GM12878 (cell line): ENCODE measurements at regions not wholly inside any gene's neighbourhood (a gene's known extent, or its start where the extent isn't known, plus 50 kb on each side); places are given as distances from the start of the nearest gene placed in this dataset.

Experiments
- ATAC-seq: fragments of 200-7000 bp; cut with Tn5 transposase; 3 replicates; pipeline ENCODE4 v1.9.1; 2020; ENCODE audit warnings: mild to moderate bottlenecking, moderate library complexity
- BruUV-seq: library from RNA; stranded (reverse); fragments of 400-500 nt; replicated peaks from 2 replicates; lab custom pipeline; 2021; lab: Mats Ljungman, UMichigan
- CTCF ChIA-PET: fragments of 300-600 bp; sonication (Branson Sonifier 250); formaldehyde crosslinking; extraction: SDS; loops from one replicate; lab custom pipeline; 2021; ENCODE audit warnings: inconsistent platforms; lab: Yijun Ruan, JAX
- POLR2A ChIA-PET: fragments of 350-600 bp; formaldehyde crosslinking; extraction: SDS; loops from one replicate; lab custom pipeline; 2021; ENCODE audit warnings: inconsistent platforms; lab: Charles Lee
- RAD21 ChIA-PET: fragments of 300-600 bp; sonication (Branson Sonifier 250); formaldehyde crosslinking; loops from one replicate; lab custom pipeline; 2023; ENCODE audit warnings: antibody characterized with exemption; ENCODE audit not compliant: unreplicated experiment; lab: Charles Lee
- SMC1A ChIA-PET: fragments of 300-600 bp; sonication (Branson Sonifier 250); formaldehyde crosslinking; loops from one replicate; lab custom pipeline; 2023; ENCODE audit not compliant: unreplicated experiment, uncharacterized antibody; lab: Charles Lee
- DNase-seq: peaks from one replicate; pipeline ENCODE4 v3.0.0-alpha.2; 2011; ENCODE audit warnings: low read depth, low spot score
- FAIRE-seq: peaks from 3 replicates; lab custom pipeline; 2011; peaks lifted over from hg19 to GRCh38; lab: Jason Lieb, UNC
- H2AFZ ChIP-seq: 2 replicates; pipeline ENCODE4 v1.6.0; 2011; ENCODE audit warnings: low read depth, low read length, control low read depth; ENCODE audit not compliant: control insufficient read depth
- H3K27ac ChIP-seq: 2 replicates; pipeline ENCODE4 v1.5.1; 2011; ENCODE audit warnings: control low read depth; ENCODE audit not compliant: control insufficient read depth, insufficient read depth
- H3K27me3 ChIP-seq, 2 experiments: replicated peaks in 1 of 2; 2 replicates each; pipeline versions ENCODE4 v1.6.0 to v1.6.1; 2011; ENCODE audit warnings: low read length in 1 of 2; ENCODE audit not compliant: control insufficient read depth in 2 of 2, insufficient read depth in 2 of 2
- H3K36me3 ChIP-seq, 2 experiments: 2 replicates each; pipeline ENCODE4 v1.5.1; 2011; ENCODE audit warnings: low read length in 1 of 2; ENCODE audit not compliant: control insufficient read depth in 2 of 2, insufficient read depth in 2 of 2
- H3K4me1 ChIP-seq: 2 replicates; pipeline ENCODE4 v1.6.1; 2011; ENCODE audit warnings: mild to moderate bottlenecking, low read length, moderate library complexity, mixed read lengths; ENCODE audit not compliant: control insufficient read depth, insufficient read depth
- H3K4me2 ChIP-seq: 2 replicates; pipeline ENCODE4 v1.6.0; 2011; ENCODE audit warnings: control low read depth; ENCODE audit not compliant: control insufficient read depth, insufficient read depth
- H3K4me3 ChIP-seq: fragments of 200-600 bp; sonication (generic); 2 replicates; pipeline ENCODE4 v1.5.1; 2016
- H3K79me2 ChIP-seq: 2 replicates; pipeline ENCODE4 v1.6.0; 2011; ENCODE audit warnings: low read length; ENCODE audit not compliant: control insufficient read depth, insufficient read depth
- H3K9ac ChIP-seq: 2 replicates; pipeline ENCODE4 v1.8.0; 2011; ENCODE audit warnings: low read length, control low read depth, mixed read lengths; ENCODE audit not compliant: control insufficient read depth, insufficient read depth
- H3K9me3 ChIP-seq: replicated peaks from 3 replicates; pipeline ENCODE4 v1.5.1; 2011; ENCODE audit warnings: mild to moderate bottlenecking, low read length; ENCODE audit not compliant: control insufficient read depth, insufficient read depth
- H4K20me1 ChIP-seq: 2 replicates; pipeline ENCODE4 v1.6.0; 2011; ENCODE audit not compliant: control insufficient read depth, insufficient read depth
- GABPA ChIP-seq: IDR thresholded peaks from 2 replicates; pipeline ENCODE4 v1.6.1; 2014; ENCODE audit warnings: antibody characterized with exemption, low read depth, mild to moderate bottlenecking, inconsistent platforms
- MLLT1 ChIP-seq: fragments of 450-650 bp; IDR thresholded peaks from 2 replicates; pipeline ENCODE4 v1.6.1; 2016; ENCODE audit warnings: mild to moderate bottlenecking
- NFXL1 ChIP-seq: fragments of 450-650 bp; IDR thresholded peaks from 2 replicates; pipeline ENCODE4 v1.6.1; 2017; ENCODE audit warnings: antibody characterized with exemption, mild to moderate bottlenecking, borderline replicate concordance
- NR2C2 ChIP-seq: IDR thresholded peaks from 2 replicates; pipeline ENCODE4 v1.6.1; 2011; ENCODE audit warnings: borderline replicate concordance, low read depth; ENCODE audit not compliant: control insufficient read depth, insufficient read length
- SIN3A ChIP-seq: IDR thresholded peaks from 2 replicates; pipeline ENCODE4 v1.6.1; 2012; ENCODE audit warnings: low read depth, low read length, improper control_type of control experiment
- STAT3 ChIP-seq: IDR thresholded peaks from 2 replicates; pipeline ENCODE4 v1.6.1; 2011; ENCODE audit warnings: low read depth, low read length, improper control_type of control experiment
- ZNF217 ChIP-seq: fragments of 450-650 bp; IDR thresholded peaks from 2 replicates; pipeline ENCODE4 v1.6.1; 2017; ENCODE audit warnings: antibody characterized with exemption, mild to moderate bottlenecking
- WGBS: methylation state at CpG from one replicate; pipeline ENCODE4 v1.1.6; 2016; ENCODE audit warnings: low lambda C conversion rate; ENCODE audit not compliant: insufficient replicate concordance, insufficient coverage; ENCODE audit errors: missing lambda C conversion rate; 5-methylcytosine and 5-hydroxymethylcytosine counted together
- in situ Hi-C: fragments of 300-500 bp; cut with MboI; formaldehyde crosslinking; loops from 9 replicates; pipeline ENCODE4 v1.14.3; 2018; ENCODE audit warnings: mixed read lengths
- intact Hi-C: fragments of 100-400 bp; cut with micrococcal nuclease; formaldehyde crosslinking; loops from one replicate; pipeline ENCODE4 v1.14.2; 2022; ENCODE audit not compliant: unreplicated experiment

GRCh38 chr11:106451228-106451922 is 373.9 kb downstream of the AASDHPPT start (continued):
- TF ChIP-seq MLLT1 (no peak), SIN3A (no peak)

- TF ChIP-seq GABPA (no peak), ZNF217 (no peak), NR2C2 (no peak), NFXL1 (no peak), STAT3 (no peak)
- CTCF ChIA-PET: no interaction called here
- DNase-seq: no peak
- Histone ChIP-seq H3K79me2 (no peaks in the 10 kb centered on the region), H3K27me3 (no peaks in the 10 kb centered on the region), H3K9ac (no peak overlapping the region), H3K36me3 (no peaks in the 10 kb centered on the region), H3K27ac (no peak overlapping the region), H3K4me2 (no peak overlapping the region), H4K20me1 (no peaks in the 10 kb centered on the region), H3K9me3 (no peaks in the 10 kb centered on the region), H3K4me1 (no peaks in the 10 kb centered on the region), H2AFZ (no peak overlapping the region), H3K4me3 (no peak overlapping the region)
- no TSS peak for BruUV-seq
- WGBS: 0% methylated on average over 3 of the region's 3 CpGs
- intact Hi-C loops: loop anchor here (5.0 kb wide), 1 partner anchor 49 kb away; no protein-coding TSS in a partner anchor
- SMC1A ChIA-PET: interaction anchor here (0.6 kb wide), 1 partner anchor 8 kb away, joined by 3 read pairs; no protein-coding TSS in a partner anchor
- FAIRE-seq: no peak
- RAD21 ChIA-PET: no interaction called here
- in situ Hi-C loops: no loop called here
- POLR2A ChIA-PET: no interaction called here
- no peak for ATAC-seq
Observed at GRCh38 chr11:106456647-106457046, 379.2 kb downstream of the AASDHPPT start.
